ENCODE measurements at regions not wholly inside any gene's neighbourhood (a gene's known extent, or its start where the extent isn't known, plus 50 kb on each side); places are given as distances from the start of the nearest gene placed in this dataset.
A peak's percentile ranks its signal among the peaks of the same experiment; 100 is the strongest.
"Not testable (repeated sequence)": the region's sequence is repeated elsewhere in the genome, so short reads cannot be mapped to it uniquely, and the experiment has no call there.

DNA sequence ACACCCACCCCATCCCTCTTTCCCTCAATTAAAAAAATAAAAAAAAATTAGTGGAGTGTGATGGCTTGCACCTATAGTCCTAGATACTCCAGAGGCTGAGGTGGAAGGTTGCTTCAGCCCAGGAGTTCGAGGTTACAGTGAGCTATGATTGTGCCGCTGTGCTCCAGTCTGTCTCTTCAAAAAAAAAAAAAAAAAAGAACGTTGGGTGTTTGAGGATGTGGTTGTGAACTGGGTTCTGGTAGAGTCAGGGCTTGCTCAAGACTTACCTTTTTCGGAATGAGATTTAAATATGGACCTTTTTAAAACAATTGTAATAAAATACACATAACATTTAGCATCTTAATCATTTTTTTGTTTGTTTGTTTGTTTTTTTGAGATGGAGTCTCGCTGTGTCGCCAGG lies 211.9 kb downstream of the OR2B2 start:
- no peaks in the 10 kb centered on the region for H3K9me3 ChIP-seq (ENCODE audit: low read length)
- no peak overlapping the region for H3K27ac ChIP-seq (ENCODE audit: low read depth, low read length)
- H3K27me3 ChIP-seq (ENCODE audit: control insufficient read depth in 1 of 2, insufficient read depth in 2 of 2, low read length in 2 of 2), result no peaks in the 10 kb centered on the region
- no peaks in the 10 kb centered on the region for H3K36me3 ChIP-seq (ENCODE audit: insufficient read depth, low read length)
- H3K9ac ChIP-seq (ENCODE audit: low read length), result no peak overlapping the region
- H3K4me1 ChIP-seq (ENCODE audit: insufficient read depth, low read length), result no peaks in the 10 kb centered on the region
- no peak overlapping the region for H3K4me3 ChIP-seq (ENCODE audit: low read depth in 1 of 2, low read length in 2 of 2)

DNA sequence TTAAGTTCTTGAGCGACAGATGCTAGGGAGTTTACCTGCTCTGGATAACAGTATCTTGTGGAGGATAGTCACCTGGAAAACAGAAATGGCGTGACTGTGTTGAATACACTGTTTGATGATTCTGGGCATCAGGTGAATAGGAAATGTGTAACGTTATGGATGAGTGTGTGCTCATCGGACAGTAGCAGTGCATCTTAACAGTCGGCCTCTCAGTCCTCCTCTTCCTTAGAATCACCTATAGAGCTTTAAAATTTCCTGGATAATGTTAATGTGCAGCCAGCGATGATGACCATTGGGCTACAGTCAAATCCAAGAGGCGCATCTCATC lies 217.7 kb downstream of the OR2B2 start:
- Histone ChIP-seq H3K9me3 (ENCODE audit: low read length) (no peaks in the 10 kb centered on the region), H3K27me3 (ENCODE audit: control insufficient read depth in 1 of 2, insufficient read depth in 2 of 2, low read length in 2 of 2) (peaks cover 8 to 17% of the 10 kb centered on the region in 2 donors), H3K36me3 (ENCODE audit: insufficient read depth, low read length) (no peaks in the 10 kb centered on the region), H3K9ac (ENCODE audit: low read length) (no peak overlapping the region), H3K27ac (ENCODE audit: low read depth, low read length) (no peak overlapping the region), H3K4me1 (ENCODE audit: insufficient read depth, low read length) (no peaks in the 10 kb centered on the region), H3K4me3 (ENCODE audit: low read depth in 1 of 2, low read length in 2 of 2) (peak overlapping the region in 1 of 2 donors; percentile 36)

DNA sequence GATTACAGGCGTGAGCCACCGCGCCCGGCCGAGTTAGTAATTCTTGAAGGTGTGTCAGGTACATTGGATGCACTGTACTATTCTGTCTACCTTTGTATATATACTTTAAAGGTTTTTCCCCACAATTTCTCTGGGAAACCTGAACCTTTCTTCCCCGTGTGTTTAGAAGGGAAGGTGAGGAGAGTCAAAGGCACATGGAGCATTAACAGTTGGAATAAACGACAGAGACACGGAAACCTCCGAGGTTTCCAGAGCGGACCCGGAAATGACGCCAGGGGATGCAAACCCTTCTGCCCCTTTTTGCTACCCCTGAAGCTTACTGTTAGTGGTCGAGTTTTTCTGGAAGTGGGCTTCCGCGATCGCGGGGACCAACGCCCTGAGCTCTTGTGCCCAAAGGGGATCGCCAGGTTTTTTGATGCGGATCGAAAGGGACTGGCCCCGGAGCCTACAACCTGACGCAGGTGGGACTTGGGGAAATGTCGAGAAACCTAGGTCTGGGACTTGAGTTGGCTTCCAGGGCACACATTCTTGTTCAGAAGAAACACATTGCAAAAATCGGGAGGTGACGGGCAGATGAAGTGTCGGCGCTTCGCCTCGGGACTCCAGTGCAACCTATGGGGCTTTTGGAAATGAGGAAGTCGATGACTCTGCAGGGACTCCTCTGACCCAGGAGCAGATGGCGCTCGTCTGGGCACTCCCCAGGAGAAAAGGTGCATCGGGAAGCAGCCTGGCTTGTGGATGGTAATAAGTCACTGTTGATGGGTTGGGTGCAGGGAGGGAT lies 218.2 kb downstream of the OR2B2 start:
- Histone ChIP-seq H3K27me3 (ENCODE audit: control insufficient read depth in 1 of 2, insufficient read depth in 2 of 2, low read length in 2 of 2) (peaks cover 8 to 17% of the 10 kb centered on the region in 2 donors), H3K4me3 (ENCODE audit: low read depth in 1 of 2, low read length in 2 of 2) (peak overlapping the region; percentile 36 to 38), H3K4me1 (ENCODE audit: insufficient read depth, low read length) (no peaks in the 10 kb centered on the region), H3K9ac (ENCODE audit: low read length) (no peak overlapping the region), H3K27ac (ENCODE audit: low read depth, low read length) (no peak overlapping the region), H3K36me3 (ENCODE audit: insufficient read depth, low read length) (no peaks in the 10 kb centered on the region), H3K9me3 (ENCODE audit: low read length) (no peaks in the 10 kb centered on the region)

DNA sequence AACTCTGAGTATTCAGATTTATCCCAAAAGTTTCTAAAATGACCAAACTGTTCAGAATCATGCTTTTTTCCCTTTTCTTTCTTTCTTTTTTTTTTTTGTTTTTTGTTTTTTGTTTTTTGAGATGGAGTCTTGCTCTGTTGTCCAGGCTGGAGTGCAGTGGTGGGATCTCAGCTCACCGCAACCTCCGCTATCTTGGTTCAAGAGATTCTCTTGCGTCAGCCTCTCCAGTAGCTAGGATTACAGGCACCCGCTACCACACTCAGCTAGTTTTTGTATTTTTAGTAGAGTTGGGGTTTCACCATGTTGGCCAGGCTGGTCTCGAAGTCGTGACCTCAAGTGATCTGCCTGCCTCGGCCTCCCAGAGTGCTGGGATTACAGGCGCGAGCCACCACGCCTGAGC lies 219.2 kb upstream of the ZNF184 start:
- H3K4me1 ChIP-seq (ENCODE audit: insufficient read depth, low read length); H3K9ac ChIP-seq (ENCODE audit: low read length); H3K4me3 ChIP-seq (ENCODE audit: low read depth in 1 of 2, low read length in 2 of 2); H3K9me3 ChIP-seq (ENCODE audit: low read length); H3K27ac ChIP-seq (ENCODE audit: low read depth, low read length); H3K36me3 ChIP-seq (ENCODE audit: insufficient read depth, low read length): not testable (repeated sequence)
- peaks cover 8 to 17% of the 10 kb centered on the region in 2 donors for H3K27me3 ChIP-seq (ENCODE audit: control insufficient read depth in 1 of 2, insufficient read depth in 2 of 2, low read length in 2 of 2)

DNA sequence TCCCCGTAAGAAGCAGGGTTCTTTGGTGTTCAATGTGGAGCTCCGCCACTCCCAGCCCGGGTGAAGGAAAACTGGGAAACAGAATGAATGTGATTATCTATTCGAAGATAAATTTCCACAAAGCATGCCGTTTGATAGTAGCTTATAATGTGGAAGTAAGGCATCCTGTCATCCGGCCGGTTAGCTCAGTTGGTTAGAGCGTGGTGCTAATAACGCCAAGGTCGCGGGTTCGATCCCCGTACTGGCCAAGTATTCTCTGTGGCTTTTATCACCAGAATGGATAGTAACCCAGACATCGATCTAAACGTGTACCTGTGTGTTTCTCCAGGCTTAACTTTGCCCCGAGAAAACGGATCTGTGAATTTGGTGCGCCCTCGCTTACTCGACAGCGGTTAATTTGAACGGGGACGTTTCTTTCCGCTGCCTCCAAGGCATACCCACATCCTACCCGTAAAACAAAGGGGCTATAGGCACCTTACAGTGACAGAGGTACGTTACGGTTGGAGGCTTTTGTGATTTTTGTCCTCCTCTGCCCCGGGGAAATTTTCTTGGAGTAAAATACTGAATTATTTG lies 215.2 kb upstream of the ZNF184 start:
- H3K4me1 ChIP-seq (ENCODE audit: insufficient read depth, low read length), result no peaks in the 10 kb centered on the region
- peaks cover 0 to under 1% of the 10 kb centered on the region in 2 donors for H3K27me3 ChIP-seq (ENCODE audit: control insufficient read depth in 1 of 2, insufficient read depth in 2 of 2, low read length in 2 of 2)
- H3K27ac ChIP-seq (ENCODE audit: low read depth, low read length), result no peak overlapping the region
- H3K9ac ChIP-seq (ENCODE audit: low read length), result peak overlapping the region; percentile 44
- no peaks in the 10 kb centered on the region for H3K9me3 ChIP-seq (ENCODE audit: low read length)
- peak overlapping the region; percentile 54 to 71 for H3K4me3 ChIP-seq (ENCODE audit: low read depth in 1 of 2, low read length in 2 of 2)
- H3K36me3 ChIP-seq (ENCODE audit: insufficient read depth, low read length), result no peaks in the 10 kb centered on the region

DNA sequence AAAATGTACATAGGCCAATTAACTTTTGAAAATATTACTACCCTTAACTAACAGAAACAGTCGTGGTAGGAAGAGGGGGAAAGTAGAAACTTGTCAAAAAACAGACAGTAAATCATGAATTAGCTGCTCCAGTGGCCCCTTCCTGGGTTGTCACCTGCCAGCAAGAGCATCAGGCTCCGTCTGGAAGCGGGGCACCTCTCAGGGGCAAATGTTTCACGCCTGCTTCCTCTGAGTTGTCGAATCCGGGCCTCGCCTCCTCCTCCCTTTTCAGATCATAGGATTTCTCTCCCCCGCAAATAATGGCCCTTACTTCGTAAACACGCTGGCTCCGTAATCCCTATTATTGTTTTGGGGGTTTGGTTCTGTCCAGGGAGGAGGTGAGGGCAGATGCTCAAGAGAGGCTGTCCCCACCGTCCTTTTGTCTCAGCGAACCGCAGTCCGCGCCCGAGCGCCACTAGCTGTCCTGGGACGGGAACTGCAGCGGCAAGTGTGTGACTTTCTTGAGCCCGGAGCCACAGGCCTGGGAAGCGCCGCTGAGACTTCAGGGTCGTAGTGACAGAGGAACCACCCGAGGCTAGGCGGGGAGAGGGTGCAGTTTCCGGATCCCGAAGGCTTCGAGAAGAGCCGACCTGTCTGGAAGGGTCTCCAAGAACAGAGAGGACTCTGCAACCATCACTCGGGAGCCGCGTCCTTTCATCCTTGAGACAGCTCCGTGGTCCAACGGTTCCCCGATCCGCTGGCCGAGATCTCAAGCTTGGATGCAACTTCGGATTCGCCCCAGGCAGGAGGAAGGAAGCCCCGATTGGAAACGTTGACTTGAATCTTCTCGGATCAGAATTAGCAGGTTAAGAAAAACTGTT lies 214.5 kb upstream of the ZNF184 start:
- Histone ChIP-seq H3K9ac (ENCODE audit: low read length) (peak overlapping the region; percentile 44), H3K27ac (ENCODE audit: low read depth, low read length) (no peak overlapping the region), H3K27me3 (ENCODE audit: control insufficient read depth in 1 of 2, insufficient read depth in 2 of 2, low read length in 2 of 2) (no peaks in the 10 kb centered on the region), H3K4me1 (ENCODE audit: insufficient read depth, low read length) (no peaks in the 10 kb centered on the region), H3K9me3 (ENCODE audit: low read length) (no peaks in the 10 kb centered on the region), H3K4me3 (ENCODE audit: low read depth in 1 of 2, low read length in 2 of 2) (peak overlapping the region; percentile 54 to 71), H3K36me3 (ENCODE audit: insufficient read depth, low read length) (no peaks in the 10 kb centered on the region)

DNA sequence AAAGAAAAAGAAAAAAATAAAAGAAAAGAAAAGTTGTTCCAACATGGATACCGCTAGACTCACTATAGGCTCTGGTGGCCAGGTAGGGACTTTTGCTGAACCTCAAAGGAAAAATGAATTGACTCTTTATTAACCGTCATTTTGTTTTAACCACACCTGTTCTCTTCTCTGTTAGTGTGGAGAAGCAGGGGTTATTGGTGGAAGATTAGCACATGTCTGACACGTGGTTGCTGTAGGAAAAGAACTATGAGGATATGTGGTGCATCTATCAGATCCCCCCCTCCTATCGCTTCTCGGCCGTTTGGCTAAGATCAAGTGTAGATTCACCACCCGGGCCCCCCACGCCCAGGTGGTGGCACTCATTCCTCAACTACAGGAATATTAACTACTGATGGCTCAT lies 212.4 kb upstream of the ZNF184 start:
- Histone ChIP-seq H3K36me3 (ENCODE audit: insufficient read depth, low read length) (no peaks in the 10 kb centered on the region), H3K4me3 (ENCODE audit: low read depth in 1 of 2, low read length in 2 of 2) (no peak overlapping the region), H3K9me3 (ENCODE audit: low read length) (no peaks in the 10 kb centered on the region), H3K9ac (ENCODE audit: low read length) (no peak overlapping the region), H3K4me1 (ENCODE audit: insufficient read depth, low read length) (no peaks in the 10 kb centered on the region), H3K27me3 (ENCODE audit: control insufficient read depth in 1 of 2, insufficient read depth in 2 of 2, low read length in 2 of 2) (peaks cover 16 to 18% of the 10 kb centered on the region in 2 donors), H3K27ac (ENCODE audit: low read depth, low read length) (no peak overlapping the region)

DNA sequence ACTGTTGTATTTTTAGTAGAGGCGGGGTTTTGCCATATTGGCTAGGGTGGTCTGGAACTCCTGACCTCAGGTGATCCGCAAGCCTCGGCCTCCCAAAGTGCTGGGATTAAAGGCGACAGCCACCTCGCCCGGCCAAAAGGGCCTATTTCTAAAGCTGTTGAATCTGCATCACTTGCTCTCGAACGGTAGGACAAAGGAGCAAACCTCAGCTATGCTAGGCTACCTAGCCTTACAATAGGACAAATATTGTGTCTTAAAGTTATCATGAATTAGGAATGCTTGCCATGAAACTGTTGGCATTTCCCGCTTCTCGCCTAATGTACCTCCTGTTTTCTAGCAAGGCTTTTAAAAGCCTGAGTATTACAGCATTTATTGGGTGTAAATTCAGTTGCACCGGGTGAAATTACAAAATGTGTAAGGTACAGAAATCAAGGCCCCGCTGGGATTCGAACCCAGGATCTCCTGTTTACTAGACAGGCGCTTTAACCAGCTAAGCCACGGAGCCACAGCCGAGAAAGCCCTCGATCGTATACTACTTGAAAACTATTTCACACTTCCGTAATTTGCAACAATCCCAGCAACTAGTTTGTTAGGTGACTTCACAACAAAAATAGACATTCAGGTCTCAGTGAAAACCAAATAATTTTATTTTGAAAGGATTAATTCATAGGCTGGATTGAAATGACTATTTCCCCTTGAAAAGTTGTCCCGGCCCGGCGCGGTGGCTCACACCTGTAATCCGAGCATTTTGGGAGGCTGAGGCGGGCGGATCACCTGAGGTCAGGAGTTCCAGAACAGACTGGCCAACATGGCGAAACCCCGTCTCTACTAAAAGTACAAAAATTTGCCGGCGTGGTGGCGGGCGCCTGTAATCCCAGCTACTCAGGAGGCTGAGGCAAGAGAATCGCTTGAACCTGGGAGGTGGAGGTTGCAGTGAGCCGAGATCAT lies 211.6 kb upstream of the ZNF184 start:
- no peaks in the 10 kb centered on the region for H3K36me3 ChIP-seq (ENCODE audit: insufficient read depth, low read length)
- H3K4me3 ChIP-seq (ENCODE audit: low read depth in 1 of 2, low read length in 2 of 2), result no peak overlapping the region
- peaks cover 23 to 26% of the 10 kb centered on the region in 2 donors for H3K27me3 ChIP-seq (ENCODE audit: control insufficient read depth in 1 of 2, insufficient read depth in 2 of 2, low read length in 2 of 2)
- no peaks in the 10 kb centered on the region for H3K4me1 ChIP-seq (ENCODE audit: insufficient read depth, low read length)
- no peak overlapping the region for H3K27ac ChIP-seq (ENCODE audit: low read depth, low read length)
- no peak overlapping the region for H3K9ac ChIP-seq (ENCODE audit: low read length)
- no peaks in the 10 kb centered on the region for H3K9me3 ChIP-seq (ENCODE audit: low read length)

DNA sequence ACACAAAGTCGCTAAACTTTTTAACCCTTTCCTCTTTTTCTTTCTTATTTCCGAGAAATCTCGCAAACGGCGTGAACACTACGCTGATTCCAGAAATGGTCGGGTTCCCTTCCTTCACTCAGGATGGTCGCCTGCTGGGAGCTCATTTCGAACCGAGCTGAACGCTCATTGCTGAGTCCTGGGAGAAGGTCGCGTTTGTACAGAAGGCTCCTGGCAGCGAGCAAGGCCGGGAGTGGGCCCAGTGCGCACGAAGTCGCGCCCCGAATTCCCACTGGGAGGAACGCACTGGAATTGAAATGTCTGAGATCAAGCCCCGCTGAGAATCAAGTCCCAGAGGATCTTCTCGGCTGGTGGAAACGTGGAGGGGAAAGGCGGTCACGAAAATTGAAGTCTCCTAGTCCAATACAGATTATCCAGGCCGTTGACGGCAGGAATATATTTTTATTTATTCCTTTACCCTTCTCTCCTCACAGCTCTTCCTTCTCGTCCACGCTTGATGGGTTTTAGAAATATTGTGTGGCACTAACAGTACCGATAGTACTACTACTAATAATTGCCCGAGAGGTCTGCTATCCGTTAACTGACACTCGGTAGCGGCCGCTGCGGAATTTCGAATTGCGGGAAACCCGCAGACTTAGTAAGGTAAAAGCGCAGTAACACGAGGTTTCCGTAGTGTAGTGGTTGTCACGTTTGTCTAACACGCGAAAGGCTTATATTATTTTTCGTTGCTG lies 207.2 kb upstream of the ZNF184 start:
- Histone ChIP-seq H3K9me3 (ENCODE audit: low read length) (no peaks in the 10 kb centered on the region), H3K27ac (ENCODE audit: low read depth, low read length) (no peak overlapping the region), H3K9ac (ENCODE audit: low read length) (no peak overlapping the region), H3K27me3 (ENCODE audit: control insufficient read depth in 1 of 2, insufficient read depth in 2 of 2, low read length in 2 of 2) (peaks cover 32 to 44% of the 10 kb centered on the region in 2 donors), H3K4me1 (ENCODE audit: insufficient read depth, low read length) (no peaks in the 10 kb centered on the region), H3K36me3 (ENCODE audit: insufficient read depth, low read length) (no peaks in the 10 kb centered on the region), H3K4me3 (ENCODE audit: low read depth in 1 of 2, low read length in 2 of 2) (no peak overlapping the region)

DNA sequence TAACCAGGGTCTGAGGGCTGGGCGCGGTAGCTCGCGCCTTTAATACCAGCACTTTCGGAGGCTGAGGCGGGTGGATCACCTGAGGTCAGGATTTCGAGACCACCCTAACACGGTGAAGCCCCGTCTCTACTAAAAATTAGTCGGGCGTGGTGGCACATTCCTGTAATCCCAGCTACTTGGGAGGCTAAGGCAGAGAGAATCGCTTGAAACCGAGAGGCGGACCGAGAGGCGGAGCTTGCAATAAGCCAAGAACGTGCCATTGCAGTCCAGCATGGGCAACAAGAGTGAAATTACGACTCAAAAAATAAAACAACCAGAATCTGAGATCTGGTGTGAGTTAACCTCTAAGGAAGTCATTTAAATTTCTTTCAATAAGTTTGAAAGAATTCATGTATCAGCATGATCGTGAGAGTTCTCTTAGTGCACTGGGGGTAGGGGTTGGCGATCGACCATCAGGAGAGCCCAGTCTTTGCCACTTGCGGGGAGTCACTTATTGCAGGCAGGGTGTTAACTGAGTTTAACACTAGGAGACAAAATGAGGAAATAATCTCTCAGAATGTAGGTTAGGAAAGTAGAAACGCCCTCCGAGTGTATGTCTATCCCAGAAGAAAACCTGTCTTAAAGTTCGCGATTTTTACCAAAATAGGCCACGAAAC lies 206.5 kb upstream of the ZNF184 start:
- Histone ChIP-seq H3K27ac (ENCODE audit: low read depth, low read length) (no peak overlapping the region), H3K9ac (ENCODE audit: low read length) (no peak overlapping the region), H3K4me3 (ENCODE audit: low read depth in 1 of 2, low read length in 2 of 2) (no peak overlapping the region), H3K27me3 (ENCODE audit: control insufficient read depth in 1 of 2, insufficient read depth in 2 of 2, low read length in 2 of 2) (peaks cover 34 to 44% of the 10 kb centered on the region in 2 donors), H3K9me3 (ENCODE audit: low read length) (no peaks in the 10 kb centered on the region), H3K4me1 (ENCODE audit: insufficient read depth, low read length) (no peaks in the 10 kb centered on the region), H3K36me3 (ENCODE audit: insufficient read depth, low read length) (no peaks in the 10 kb centered on the region)

Measured in muscle layer of colon (tissue), 2 donors.